ENCODE measurements at regions not wholly inside any gene's neighbourhood (a gene's known extent, or its start where the extent isn't known, plus 50 kb on each side); places are given as distances from the start of the nearest gene placed in this dataset.
"Not testable (repeated sequence)": the region's sequence is repeated elsewhere in the genome, so short reads cannot be mapped to it uniquely, and the experiment has no call there.

DNA sequence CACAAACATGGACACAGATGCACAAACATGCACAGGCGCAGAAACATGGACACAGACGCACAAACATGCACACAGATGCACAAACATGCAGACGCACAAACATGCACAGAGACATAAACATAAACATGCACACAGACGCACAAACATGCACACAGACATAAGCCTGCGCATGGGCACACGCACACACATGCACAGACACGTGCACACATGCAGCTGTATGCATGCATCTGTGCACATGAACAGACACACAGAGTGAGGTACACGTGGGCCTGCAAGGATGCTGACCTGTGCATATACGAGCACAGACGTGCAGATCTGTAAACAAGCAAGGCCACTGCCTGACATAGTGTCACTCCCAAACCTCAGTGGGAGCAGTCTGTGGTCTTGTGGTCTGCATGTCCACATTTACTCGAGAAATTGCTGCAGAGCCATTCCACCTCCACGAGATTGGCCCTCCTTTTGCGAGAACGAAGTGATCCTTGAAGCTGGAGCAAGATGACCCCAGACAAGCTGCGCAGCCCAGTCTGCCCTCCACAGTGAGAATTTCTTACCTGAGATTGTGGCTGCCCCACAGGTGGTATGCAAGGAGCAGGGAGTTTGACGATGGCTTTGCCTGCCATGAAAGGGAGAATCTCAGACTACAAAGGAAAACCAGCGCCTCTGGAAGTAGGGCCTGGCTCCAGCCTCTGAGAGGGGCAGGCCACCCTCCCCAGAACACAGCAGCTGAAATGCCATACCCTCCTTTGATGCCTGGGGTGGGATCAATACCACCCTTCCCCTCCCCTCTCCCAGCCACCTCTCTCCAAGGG lies 299.9 kb downstream of the BRD1 start:
- no peak for DNase-seq (ENCODE audit: low spot score)

DNA sequence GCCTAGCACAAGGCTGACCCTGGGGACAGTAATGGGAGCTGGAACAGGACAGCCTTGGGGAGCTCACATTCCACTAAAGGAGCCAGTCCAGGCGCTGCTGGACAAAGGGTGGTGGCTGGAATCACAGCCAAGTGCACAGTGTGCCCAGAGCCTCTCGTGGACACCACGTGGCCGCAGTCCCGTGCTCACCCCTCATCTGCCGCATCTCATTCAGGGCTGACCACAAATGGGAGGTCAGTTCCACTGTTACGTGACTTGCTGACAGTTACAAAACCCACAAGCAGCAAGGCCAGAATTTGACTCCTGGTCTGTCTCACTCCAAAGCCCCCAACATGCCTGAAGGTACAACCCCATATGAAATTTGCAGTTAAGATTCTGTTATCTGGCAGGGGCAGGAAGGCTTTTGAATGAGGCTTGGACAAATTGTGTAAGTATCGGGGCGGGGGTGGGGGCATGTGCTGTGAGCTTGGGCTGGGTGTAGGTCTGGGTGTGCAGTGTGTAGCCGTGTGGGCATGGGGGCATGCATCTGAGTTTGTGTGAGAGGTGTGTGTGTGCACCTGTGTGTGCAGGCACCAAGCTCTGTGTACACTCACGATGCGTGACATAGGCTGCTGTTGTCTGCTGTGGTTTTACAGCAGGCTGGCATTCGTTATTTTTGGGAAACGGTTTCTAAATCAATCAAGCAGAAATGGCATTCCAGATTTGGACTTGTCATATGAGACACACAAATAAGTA lies 301.7 kb downstream of the BRD1 start:
- no peak for DNase-seq (ENCODE audit: low spot score)

DNA sequence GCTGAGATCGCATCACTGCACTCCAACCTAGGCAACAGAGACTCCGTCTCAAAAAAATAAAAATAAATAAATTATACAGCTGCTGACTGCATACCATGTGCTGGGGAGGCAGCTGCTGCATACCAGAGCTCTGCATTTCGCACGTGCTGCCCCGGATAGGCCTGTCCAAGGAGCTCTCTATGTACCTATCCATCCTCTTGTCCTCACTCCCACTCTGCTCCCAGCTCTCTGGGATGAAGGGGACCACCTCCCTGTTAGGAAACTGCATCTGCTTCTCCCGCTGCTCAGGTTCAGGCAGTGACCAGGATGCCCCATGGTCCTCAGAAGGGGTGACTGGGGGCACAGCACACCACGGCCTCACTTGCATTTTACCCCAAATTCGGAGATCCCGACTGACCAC lies 302.3 kb downstream of the BRD1 start:
- no peak for DNase-seq (ENCODE audit: low spot score)

DNA sequence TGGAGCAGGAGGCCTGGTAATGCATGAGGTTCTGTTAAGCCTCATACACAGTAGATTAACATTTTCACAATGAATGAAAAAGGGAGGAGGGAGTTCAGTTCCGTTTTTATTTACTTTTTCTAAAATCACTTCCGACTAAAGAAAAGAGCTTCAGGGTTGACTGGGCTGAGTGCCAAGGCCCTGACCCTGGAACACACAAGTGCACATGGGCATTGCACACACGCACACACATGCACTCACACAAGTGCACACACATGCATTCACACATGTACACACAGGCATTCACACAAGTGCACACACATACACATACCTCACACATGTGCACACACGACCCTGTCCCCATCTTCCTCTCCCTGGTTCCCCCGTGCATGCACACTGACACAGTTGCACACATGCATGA lies 303.3 kb downstream of the BRD1 start:
- no peak for DNase-seq (ENCODE audit: low spot score)

DNA sequence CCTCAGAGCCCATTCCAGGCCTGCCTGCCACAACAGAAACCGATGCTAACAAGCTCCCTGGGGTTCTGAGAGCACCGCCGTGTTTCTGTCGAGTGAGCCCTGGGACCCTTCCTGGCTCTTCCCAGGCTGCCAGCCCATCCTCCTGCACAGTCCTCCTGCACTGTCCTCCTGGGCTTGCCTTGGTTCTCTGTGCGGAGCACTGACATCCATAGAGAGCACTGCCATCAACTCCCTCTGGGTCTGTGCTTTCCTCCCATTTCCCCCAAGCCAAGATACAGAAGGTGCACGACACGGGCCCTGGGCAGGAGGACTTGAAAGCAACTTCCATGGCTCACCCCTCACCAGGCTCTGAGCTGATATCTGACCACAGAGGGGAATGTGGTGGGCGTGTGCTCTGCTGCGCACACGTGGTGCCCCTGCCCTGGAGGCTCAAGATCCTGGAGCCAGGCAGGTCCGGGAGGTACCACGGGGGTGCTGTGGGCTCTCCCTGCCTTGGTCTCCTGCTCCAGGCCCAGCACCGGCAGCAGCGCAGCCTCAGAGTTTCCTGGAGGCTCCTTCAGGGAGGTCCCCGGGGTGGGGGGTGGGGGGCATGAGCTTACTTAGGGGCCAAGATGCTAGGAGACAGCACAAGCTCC lies 304.2 kb downstream of the BRD1 start:
- no peak for DNase-seq (ENCODE audit: low spot score)

DNA sequence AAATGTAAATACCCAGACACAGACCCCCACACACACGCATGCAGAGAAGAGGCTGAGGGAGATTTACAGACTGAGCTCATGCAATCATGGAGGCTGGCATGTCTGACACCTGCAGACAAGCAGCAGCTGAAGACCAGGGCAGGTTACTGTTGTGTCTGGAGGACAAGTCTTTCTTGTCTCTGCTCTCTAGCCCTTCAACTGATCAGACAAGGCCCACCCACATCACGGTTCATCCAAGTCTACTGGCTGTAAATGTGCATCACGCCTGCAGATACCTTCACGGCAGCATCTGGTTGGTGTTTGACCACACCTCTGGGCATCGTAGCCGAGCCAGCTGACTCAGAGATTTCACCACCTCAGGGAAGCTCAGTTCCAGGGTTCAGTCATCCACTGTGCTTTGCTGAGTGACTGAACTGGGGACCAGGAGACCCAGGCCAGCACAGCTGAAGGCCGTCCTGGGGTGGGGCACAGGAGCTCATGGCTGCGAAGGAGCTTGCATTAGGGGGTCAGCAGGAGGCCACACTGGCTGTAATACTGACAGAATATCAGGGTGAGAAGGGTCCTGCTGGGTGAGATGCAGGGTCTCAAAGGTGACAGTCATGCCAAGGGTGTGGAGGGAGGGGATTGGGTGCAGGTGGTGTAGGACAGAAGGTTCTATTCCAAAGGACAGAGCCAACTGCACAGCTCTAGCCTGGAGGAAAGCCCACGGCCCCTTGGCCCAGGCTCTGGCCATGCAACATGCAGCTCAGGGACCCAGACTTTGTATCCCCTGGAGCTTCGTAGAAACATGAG lies 304.9 kb downstream of the BRD1 start:
- no peak for DNase-seq (ENCODE audit: low spot score)

DNA sequence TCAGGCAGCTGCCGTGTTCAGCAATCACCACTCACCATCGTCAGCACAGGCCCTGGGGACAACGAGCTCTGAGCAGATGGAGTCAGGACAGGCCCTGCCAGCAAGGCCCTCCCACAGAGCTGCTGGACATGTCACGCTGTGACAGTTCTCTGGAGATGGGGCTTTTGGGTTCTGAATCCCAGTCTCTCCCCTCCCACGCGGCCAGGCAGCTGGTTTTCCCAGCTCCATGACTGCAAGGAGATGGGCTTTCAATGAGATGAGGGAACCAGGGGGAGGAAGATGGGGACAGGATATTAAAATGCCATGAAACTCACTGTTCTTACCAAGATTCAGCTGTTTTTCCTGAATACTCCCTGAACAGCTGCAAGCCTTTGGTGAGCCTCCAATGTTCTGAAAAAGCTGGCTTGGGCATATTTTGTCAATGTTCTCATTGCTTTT lies 305.9 kb downstream of the BRD1 start:
- no peak for DNase-seq (ENCODE audit: low spot score)

DNA sequence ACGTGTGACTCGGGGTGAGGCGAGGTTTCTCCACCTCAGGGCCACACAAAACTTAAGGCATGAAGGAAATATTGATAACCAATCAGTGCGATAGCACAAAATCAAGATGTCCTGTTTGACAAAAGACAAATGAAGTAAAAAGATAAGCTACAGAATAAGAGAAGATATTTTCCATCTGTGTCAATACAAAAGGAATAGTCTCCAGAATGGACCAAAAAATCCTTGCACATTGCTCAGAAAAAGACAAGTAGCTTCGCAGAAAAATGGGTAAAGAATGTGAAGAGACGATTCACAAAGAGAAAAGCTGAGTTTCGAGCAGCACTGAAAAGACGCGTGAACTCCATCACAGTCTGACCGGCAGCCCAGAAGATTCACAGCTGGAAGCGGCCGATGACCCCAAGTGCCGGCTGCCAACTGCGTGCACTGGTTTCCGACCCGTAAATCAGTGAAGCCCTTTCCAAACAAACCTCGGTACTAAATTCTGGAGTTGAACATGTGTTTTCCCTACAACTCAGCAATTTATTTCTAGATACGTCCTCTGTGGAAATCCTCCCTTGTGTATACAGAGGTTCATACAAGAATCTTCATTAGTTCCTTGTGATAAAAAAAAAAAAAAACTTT lies 308.4 kb downstream of the BRD1 start:
- DNase-seq (ENCODE audit: low spot score): no peak

DNA sequence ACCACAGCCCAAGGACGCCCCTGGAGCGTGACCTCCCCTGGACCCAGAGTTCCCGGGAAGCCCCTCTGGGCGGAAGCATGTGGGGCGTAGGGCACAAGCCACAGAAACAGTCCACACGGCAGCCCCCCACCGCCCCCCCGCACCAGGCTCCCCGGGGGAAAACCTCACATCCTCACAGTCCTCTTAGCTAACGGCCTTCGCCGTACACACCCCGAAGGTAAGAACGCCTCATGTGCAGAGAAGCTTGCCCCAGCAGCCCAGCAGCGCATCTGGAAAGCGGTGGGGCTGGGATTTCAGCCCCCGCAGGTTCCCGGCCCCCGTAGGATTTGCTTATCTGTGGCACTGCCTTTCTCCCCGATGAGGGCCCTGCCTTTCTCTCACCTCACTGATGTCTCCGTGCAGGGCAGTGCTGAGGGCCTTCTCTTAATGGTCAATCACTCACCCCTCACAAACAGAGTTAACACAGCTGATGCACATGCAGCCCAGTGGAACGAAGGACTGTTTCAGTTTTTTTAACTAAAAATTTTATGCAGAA lies 309.2 kb downstream of the BRD1 start:
- DNase-seq (ENCODE audit: low spot score): no peak

DNA sequence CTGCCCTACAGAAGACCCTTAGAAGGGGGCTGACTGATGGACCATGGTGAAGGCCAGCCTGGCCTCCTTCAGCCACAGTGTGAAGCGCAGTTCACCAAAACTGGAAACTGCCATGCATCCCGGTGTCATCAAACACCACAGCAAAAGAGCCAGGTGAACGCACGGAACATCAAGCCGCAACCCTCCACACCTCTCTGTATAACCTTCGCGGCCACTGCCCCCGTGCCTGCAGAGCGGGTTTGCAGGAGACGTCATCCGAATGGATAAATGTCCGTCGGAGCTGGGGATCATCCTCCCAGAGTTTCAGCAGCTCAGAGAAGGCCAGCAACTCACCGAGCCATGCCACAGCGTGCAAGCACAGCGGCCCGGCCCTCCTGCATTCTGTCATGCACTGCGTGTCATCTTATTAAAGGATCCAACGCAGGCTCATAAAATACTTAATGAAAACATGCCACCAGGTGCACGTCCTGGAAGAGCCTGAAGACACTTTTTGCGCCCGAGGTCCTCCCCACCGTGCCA lies 309.9 kb downstream of the BRD1 start:
- DNase-seq (ENCODE audit: low spot score): no peak

DNA sequence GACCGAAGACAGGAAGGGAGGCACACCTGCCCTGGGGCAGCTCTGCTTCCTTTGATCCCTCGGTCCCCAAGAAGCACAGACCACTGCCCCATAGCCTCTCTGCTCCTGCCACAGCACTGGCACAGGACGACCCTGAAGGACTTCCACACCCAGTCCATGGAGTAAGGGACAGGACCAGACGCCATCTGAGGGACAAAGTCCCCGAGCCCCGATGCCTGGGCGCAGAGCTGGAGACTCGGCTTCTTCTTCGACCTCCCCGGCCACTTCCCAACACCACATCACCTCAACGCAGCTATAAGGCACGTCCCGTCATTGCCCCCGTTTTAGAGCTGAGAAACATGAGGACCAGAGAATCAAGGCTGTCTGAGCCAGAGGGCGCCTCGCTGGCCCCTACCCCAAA lies 310.5 kb downstream of the BRD1 start:
- DNase-seq (ENCODE audit: low spot score): no peak

DNA sequence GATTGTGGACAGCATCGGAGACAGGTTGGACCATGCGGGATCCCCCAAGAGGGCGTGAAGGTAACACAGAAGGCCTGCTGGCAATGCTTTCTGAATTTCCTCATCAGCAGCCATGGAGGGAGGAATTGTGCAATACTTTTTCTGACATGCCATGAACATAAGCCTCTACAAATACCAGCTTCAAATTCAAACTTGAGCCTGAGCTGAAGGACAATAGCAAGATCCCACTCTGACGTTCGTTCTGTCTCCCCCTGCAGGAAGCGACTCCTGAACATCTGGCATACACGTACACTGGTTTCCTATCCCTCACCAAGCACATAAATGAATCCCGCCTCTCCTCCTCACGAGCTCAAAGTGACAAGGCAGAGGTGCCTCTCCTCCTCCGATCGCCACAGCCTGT lies 312.2 kb downstream of the BRD1 start:
- DNase-seq (ENCODE audit: low spot score): no peak

DNA sequence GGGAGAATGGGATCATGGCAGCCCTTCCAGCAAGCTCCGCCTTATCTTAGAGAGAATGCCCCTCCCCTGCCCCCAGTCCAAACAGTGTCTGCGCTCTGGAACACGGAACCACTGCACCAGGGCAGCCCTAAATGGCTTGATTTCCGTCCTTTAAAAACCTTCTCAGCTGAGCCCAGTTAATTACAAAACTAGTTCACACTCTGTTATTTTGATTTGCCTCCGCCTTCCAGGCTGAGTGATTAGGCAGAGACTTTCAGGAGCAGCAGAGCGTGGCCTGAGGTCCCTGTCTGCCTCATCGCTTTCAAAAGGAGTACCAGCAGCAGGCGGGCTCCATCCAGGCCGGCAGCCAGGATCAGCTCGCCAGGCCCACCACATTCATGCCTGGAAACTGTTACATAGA lies 313.0 kb downstream of the BRD1 start:
- DNase-seq (ENCODE audit: low spot score): no peak

DNA sequence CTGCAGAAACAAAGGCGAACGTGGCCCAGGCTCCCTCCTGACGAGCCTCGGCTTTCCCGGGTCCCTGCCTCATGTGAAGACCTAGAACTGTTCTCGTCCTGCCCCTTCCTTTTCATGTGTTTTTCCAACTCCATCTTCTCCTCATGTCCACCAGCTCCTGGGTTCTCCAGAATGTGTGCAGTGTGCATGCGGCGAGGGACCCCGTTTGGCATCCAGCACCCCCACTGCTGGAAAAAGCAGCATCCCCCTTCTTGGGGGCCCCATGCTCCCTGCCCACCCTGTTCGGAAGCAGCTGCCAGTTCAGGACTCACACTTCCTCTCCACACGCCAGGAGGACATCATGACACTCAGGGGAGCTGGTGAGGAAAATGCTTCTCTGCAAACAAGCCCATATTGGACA lies 313.5 kb downstream of the BRD1 start:
- DNase-seq (ENCODE audit: low spot score): no peak

DNA sequence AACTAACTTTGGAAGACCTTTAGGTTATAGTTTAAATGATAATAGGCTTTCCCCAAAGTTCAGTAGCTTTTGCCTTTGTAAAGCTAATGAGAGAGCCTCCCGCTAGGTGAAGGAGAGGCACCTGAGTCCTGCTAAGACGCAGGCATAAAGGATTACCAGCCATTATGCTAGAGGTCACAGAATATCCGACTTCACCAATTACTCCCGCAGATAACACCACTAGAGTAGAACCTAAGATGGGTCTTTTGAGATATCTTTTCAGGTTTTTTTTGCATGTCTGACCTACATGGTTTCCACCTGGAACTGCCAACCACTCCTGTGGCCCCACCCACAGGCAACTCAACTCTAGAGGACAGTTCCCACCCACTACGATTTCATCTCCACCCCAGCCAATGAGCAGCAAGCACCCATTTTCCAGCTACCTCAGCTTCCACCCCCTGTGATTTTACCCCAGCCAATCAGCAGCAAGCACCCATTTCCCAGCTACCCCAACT lies 314.3 kb downstream of the BRD1 start:
- no peak for DNase-seq (ENCODE audit: low spot score)

DNA sequence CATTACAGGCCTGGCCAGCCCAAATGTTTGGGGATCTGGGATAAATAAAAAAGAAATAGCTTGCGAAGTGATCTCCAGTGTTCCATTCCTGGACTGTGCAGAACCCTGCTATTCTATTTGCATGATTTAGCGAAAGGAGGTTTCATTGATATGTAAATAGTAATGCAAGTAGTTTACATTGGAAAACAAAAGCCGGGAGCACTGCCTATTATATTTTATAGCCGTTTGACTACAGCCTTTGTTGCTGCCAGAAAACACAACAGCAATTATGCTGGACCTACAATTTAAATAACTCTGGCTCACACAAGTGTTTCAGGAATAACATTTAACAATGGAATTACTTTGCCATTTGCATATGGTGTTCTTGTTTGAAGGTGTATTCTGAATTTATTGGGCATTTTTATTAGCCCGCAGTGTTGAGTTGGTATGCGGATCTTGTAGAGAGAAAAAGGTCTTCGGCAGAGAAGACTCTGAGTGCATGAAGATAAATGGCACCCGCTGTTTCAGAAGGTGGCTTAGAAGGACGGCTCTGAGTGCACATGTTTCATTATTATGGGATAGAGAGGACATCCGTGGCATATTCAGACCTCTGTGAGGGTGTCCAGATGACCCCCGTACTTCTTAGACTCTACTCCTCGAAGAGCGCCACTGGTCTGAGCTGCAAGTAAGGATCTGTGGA lies 315.0 kb downstream of the BRD1 start:
- no peak for DNase-seq (ENCODE audit: low spot score)

DNA sequence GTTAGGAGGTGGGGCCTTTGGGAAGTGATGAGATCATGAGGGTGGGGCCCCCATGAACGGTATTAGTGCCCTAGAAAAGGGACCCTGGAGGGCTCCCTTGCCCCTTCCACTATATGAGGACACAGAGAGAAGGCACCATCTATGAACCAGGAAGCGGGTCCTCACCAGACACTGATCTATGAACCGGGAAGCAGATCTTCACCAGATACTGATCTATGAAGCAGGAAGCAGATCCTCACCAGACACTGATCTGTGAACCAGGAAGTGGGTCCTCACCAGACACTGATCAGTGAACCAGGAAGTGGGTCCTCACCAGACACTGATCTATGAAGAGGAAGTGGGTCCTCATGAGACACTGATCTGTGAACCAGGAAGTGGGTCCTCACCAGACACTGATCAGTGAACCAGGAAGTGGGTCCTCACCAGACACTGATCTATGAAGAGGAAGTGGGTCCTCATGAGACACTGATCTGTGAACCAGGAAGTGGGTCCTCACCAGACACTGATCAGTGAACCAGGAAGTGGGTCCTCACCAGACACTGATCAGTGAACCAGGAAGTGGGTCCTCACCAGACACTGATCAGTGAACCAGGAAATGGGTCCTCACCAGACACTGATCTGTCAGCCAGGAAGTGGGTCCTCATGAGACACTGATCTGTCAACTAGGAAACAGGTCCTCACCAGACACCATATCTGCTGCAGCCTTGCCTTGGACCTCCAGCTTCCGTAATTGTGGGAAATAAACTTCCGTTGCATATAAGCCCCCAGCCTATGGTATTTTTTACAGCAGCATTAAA lies 316.1 kb downstream of the BRD1 start:
- not testable (repeated sequence) for DNase-seq (ENCODE audit: low spot score)

DNA sequence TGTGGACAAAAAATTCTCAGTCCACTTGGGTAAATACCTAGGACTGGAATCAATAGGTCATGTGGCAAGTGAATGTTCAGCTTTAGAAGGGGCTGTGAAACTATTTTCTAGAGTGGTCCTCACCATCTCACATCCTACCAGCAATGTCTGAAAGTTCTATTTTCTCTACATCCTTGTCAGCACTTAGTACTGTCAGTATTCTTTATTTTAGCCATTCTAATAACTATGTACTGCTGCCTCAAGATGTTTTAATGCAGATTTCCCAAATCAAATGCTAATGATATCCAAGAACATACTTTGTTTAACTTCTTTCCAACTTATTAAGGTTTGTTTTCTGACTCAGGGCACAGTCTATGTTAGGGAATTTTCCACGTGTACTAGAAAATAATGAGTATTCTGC lies 317.0 kb downstream of the BRD1 start:
- no peak for DNase-seq (ENCODE audit: low spot score)

DNA sequence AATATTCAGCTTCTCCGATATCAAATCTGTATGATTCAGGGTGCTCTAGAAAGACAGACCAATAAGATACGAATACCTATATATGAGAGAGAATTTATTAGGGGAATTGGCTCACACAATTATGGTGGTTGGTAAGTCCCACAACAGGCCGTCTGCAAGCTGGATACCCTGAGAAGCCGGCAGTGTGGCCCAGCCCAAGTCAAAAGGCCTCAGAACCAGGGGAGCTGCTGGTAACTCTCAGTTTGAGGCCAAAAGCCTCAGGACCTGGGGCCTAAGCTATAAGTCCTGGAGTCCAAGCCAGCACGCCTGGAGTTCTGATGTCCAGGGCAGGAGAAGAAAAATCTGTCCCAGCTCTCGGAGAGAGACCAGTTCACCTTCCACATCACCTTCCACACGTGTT lies 318.7 kb downstream of the BRD1 start:
- no peak for DNase-seq (ENCODE audit: low spot score)

DNA sequence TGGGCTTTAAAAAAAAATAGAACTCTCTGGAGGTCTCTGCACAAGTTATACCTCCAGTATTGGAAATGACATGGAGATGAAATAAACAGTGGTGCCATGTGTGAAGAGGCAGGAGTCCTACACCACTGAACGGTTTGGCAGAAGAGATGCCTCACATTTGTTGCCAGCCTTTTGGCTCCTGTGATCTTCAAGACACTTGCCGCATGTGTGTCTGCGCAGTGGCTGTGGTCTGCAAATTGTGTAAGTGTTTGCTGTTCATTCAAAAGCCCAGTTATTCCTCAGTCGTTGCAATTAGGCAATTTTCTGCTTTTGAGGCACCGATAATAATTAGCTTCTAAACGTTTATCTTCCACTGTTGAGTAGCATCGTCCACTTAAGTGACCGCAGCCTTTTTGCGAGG lies 319.1 kb downstream of the BRD1 start:
- no peak for DNase-seq (ENCODE audit: low spot score)
